GM12878 (cell line): ENCODE measurements at regions not wholly inside any gene's neighbourhood (a gene's known extent, or its start where the extent isn't known, plus 50 kb on each side); places are given as distances from the start of the nearest gene placed in this dataset.

ENCODE experiments used
- CTCF ChIP-seq, 3 experiments: IDR thresholded peaks in 2 of 3; conservative IDR thresholded peaks in 1 of 3; 2 replicates each; pipeline ENCODE4 v1.5.1; 2011; ENCODE audit warnings: low read depth in 3 of 3, low read length in 3 of 3, mild to moderate bottlenecking in 3 of 3, control low read depth in 2 of 3, moderate library complexity in 2 of 3, inconsistent platforms in 1 of 3, mixed read lengths in 1 of 3; ENCODE audit not compliant: control insufficient read depth in 2 of 3, insufficient read depth in 1 of 3; ENCODE audit errors: extremely low read depth in 1 of 3
- E4F1 ChIP-seq: fragments of 450-650 bp; IDR thresholded peaks from 2 replicates; pipeline ENCODE4 v1.6.1; 2018; ENCODE audit warnings: borderline replicate concordance, mild to moderate bottlenecking; ENCODE audit not compliant: partially characterized antibody
- EGR1 ChIP-seq, 2 experiments: IDR thresholded peaks; 1 replicate in 1 of 2; 2 replicates in 1 of 2; pipeline ENCODE4 v1.6.1; 2011 to 2012; ENCODE audit warnings: low read depth in 2 of 2, low read length in 2 of 2, borderline replicate concordance in 1 of 2, mild to moderate bottlenecking in 1 of 2, moderate library complexity in 1 of 2
- FOS ChIP-seq: IDR thresholded peaks from 3 replicates; pipeline ENCODE4 v1.6.1; 2011; ENCODE audit warnings: borderline replicate concordance; ENCODE audit not compliant: insufficient read length; ENCODE audit errors: extremely low read depth
- POLR2A ChIP-seq: IDR thresholded peaks from 2 replicates; pipeline ENCODE4 v1.6.1; 2011; ENCODE audit warnings: low read depth, mild to moderate bottlenecking, low read length
- YY1 ChIP-seq: IDR thresholded peaks from 2 replicates; pipeline ENCODE4 v1.6.1; 2011; ENCODE audit warnings: low read depth, mild to moderate bottlenecking, low read length

- no peak for TF ChIP-seq E4F1
- TF ChIP-seq EGR1 (IDR thresholded peaks at IDR 0.05; ENCODE audit: borderline replicate concordance in 1 of 2, low read depth in 2 of 2, low read length in 2 of 2): no peak
- no peak for TF ChIP-seq POLR2A
- no peak for TF ChIP-seq CTCF (IDR thresholded peaks at IDR 0.05 in 2 of 3, conservative IDR thresholded peaks at IDR 0.05 in 1 of 3; ENCODE audit: control insufficient read depth in 2 of 3, extremely low read depth in 1 of 3, insufficient read depth in 1 of 3, low read depth in 3 of 3, low read length in 3 of 3)
- no peak for TF ChIP-seq FOS
- no peak for TF ChIP-seq YY1
Observed at GRCh38 chr2:188091220-188091619, 200.5 kb upstream of the GULP1 start.
